Neural cell (in vitro differentiated cells): ENCODE measurements at regions not wholly inside any gene's neighbourhood (a gene's known extent, or its start where the extent isn't known, plus 50 kb on each side); places are given as distances from the start of the nearest gene placed in this dataset.

ENCODE experiments used
- H2AFZ ChIP-seq: fragments of 200-600, 300-800 bp; sonication (generic), shearing (Covaris generic); 2 replicates; pipeline ENCODE4 v1.6.0; 2014; ENCODE audit warnings: low read depth, mild to moderate bottlenecking, antibody characterized with exemption, low read length, moderate library complexity
- H3F3A ChIP-seq: fragments of 200-600 bp; shearing (Covaris generic); 2 replicates; pipeline ENCODE4 v1.6.1; 2016; ENCODE audit warnings: mild to moderate bottlenecking, moderate library complexity, mixed read lengths, antibody characterized with exemption, low read length; ENCODE audit not compliant: insufficient read depth, poor library complexity, severe bottlenecking
- H3K27ac ChIP-seq: fragments of 200-600, 300-800 bp; sonication (generic), shearing (Covaris generic); 2 replicates; pipeline ENCODE4 v1.5.1; 2014; ENCODE audit warnings: mild to moderate bottlenecking, low read length, moderate library complexity
- H3K27me3 ChIP-seq: fragments of 300-800, 200-600 bp; sonication (generic), shearing (Covaris generic); 2 replicates; pipeline ENCODE4 v1.6.0; 2014; ENCODE audit warnings: mild to moderate bottlenecking, low read depth, low read length, moderate library complexity; ENCODE audit not compliant: insufficient read depth
- H3K36me3 ChIP-seq: fragments of 300-800, 200-600 bp; sonication (generic), shearing (Covaris generic); 2 replicates; pipeline ENCODE4 v1.5.1; 2014; ENCODE audit warnings: mild to moderate bottlenecking, antibody characterized with exemption, low read length, moderate library complexity; ENCODE audit not compliant: insufficient read depth
- H3K4me2 ChIP-seq: fragments of 300-800, 200-600 bp; sonication (generic), shearing (Covaris generic); 2 replicates; pipeline ENCODE4 v1.6.0; 2014; ENCODE audit warnings: mild to moderate bottlenecking, low read length
- H3K4me3 ChIP-seq: fragments of 300-800, 200-600 bp; sonication (generic), shearing (Covaris generic); 2 replicates; pipeline ENCODE4 v1.5.1; 2014; ENCODE audit warnings: mild to moderate bottlenecking, low read length, moderate library complexity
- H3K79me2 ChIP-seq: fragments of 200-600 bp; shearing (Covaris generic); replicated peaks from 2 replicates; pipeline ENCODE4 v1.6.0; 2014; ENCODE audit warnings: mild to moderate bottlenecking, low read length, moderate library complexity; ENCODE audit not compliant: insufficient read depth
- H3K9ac ChIP-seq: fragments of 300-800, 200-600 bp; sonication (generic), shearing (Covaris generic); 2 replicates; pipeline ENCODE4 v1.6.1; 2016; ENCODE audit warnings: mild to moderate bottlenecking, low read length, mixed read lengths
- H3K9me2 ChIP-seq: fragments of 200-600 bp; shearing (Covaris generic); 2 replicates; pipeline ENCODE4 v1.6.1; 2016; ENCODE audit warnings: mild to moderate bottlenecking, low read length, mixed read lengths; ENCODE audit not compliant: insufficient read depth
- H3K9me3 ChIP-seq: fragments of 200-600, 300-800 bp; sonication (generic), shearing (Covaris generic); 2 replicates; pipeline ENCODE4 v1.6.1; 2016; ENCODE audit warnings: mild to moderate bottlenecking, mixed run types, low read length, moderate library complexity, mixed read lengths
- H4K20me1 ChIP-seq: fragments of 200-600 bp; shearing (Covaris generic); 2 replicates; pipeline ENCODE4 v1.6.1; 2016; ENCODE audit warnings: mild to moderate bottlenecking, mixed run types; ENCODE audit not compliant: insufficient read depth
- EP300 ChIP-seq: fragments of 450-650 bp; conservative IDR thresholded peaks from 2 replicates; pipeline ENCODE4 v1.6.1; 2014; ENCODE audit warnings: antibody characterized with exemption, mild to moderate bottlenecking, moderate library complexity; ENCODE audit not compliant: poor library complexity, severe bottlenecking
- EZH2 ChIP-seq: fragments of 200-600, 300-800 bp; shearing (Covaris generic), sonication (generic); IDR thresholded peaks from 2 replicates; pipeline ENCODE4 v1.6.1; 2014; ENCODE audit warnings: antibody characterized with exemption, low read length, borderline replicate concordance, mild to moderate bottlenecking; ENCODE audit not compliant: insufficient read depth, poor library complexity, severe bottlenecking
- MXI1 ChIP-seq: fragments of 450-650 bp; conservative IDR thresholded peaks from 2 replicates; pipeline ENCODE4 v1.6.1; 2014; ENCODE audit warnings: antibody characterized with exemption, mild to moderate bottlenecking; ENCODE audit not compliant: poor library complexity, severe bottlenecking
- POLR2AphosphoS5 ChIP-seq: IDR thresholded peaks from 2 replicates; pipeline ENCODE4 v1.6.1; 2012
- RAD21 ChIP-seq: fragments of 450-650 bp; conservative IDR thresholded peaks from 2 replicates; pipeline ENCODE4 v1.6.1; 2014; ENCODE audit warnings: antibody characterized with exemption, mild to moderate bottlenecking, moderate library complexity
- SMC3 ChIP-seq: fragments of 450-650 bp; conservative IDR thresholded peaks from 2 replicates; pipeline ENCODE4 v1.6.1; 2014; ENCODE audit warnings: antibody characterized with exemption, mild to moderate bottlenecking, moderate library complexity; ENCODE audit not compliant: poor library complexity
- TAF1 ChIP-seq: IDR thresholded peaks from 2 replicates; pipeline ENCODE4 v1.6.1; 2012; ENCODE audit warnings: low read depth
- TF ChIP-seq, protein P1 (sequence below): IDR thresholded peaks from 2 replicates; pipeline ENCODE4 v1.6.1; 2012; ENCODE audit warnings: borderline replicate concordance
- TF ChIP-seq, protein P2 (sequence below): fragments of 450-650 bp; IDR thresholded peaks from 2 replicates; pipeline ENCODE4 v1.5.1; 2014; ENCODE audit warnings: antibody characterized with exemption, mild to moderate bottlenecking, moderate library complexity; ENCODE audit not compliant: poor library complexity, severe bottlenecking

GRCh38 chr6:137728386-137729349 lies 138.4 kb upstream of the TNFAIP3 start:
- Histone ChIP-seq H3K27ac (peak overlapping the region; percentile 67), H3K27me3 (no peaks in the 10 kb centered on the region), H3K9me2 (no peaks in the 10 kb centered on the region), H4K20me1 (no peaks in the 10 kb centered on the region), H2AFZ (no peak overlapping the region), H3K9me3 (no peaks in the 10 kb centered on the region), H3K9ac (peak overlapping the region; percentile 29), H3K4me2 (peak overlapping the region; percentile 23), H3K4me3 (peak overlapping the region; percentile 48), H3K79me2 (no peaks in the 10 kb centered on the region), H3F3A (no peaks in the 10 kb centered on the region), H3K36me3 (no peaks in the 10 kb centered on the region)
- TF ChIP-seq POLR2AphosphoS5 (peak; percentile 63), EP300 (peak; percentile 79), TAF1 (no peak)
- TF ChIP-seq, protein P1, sequence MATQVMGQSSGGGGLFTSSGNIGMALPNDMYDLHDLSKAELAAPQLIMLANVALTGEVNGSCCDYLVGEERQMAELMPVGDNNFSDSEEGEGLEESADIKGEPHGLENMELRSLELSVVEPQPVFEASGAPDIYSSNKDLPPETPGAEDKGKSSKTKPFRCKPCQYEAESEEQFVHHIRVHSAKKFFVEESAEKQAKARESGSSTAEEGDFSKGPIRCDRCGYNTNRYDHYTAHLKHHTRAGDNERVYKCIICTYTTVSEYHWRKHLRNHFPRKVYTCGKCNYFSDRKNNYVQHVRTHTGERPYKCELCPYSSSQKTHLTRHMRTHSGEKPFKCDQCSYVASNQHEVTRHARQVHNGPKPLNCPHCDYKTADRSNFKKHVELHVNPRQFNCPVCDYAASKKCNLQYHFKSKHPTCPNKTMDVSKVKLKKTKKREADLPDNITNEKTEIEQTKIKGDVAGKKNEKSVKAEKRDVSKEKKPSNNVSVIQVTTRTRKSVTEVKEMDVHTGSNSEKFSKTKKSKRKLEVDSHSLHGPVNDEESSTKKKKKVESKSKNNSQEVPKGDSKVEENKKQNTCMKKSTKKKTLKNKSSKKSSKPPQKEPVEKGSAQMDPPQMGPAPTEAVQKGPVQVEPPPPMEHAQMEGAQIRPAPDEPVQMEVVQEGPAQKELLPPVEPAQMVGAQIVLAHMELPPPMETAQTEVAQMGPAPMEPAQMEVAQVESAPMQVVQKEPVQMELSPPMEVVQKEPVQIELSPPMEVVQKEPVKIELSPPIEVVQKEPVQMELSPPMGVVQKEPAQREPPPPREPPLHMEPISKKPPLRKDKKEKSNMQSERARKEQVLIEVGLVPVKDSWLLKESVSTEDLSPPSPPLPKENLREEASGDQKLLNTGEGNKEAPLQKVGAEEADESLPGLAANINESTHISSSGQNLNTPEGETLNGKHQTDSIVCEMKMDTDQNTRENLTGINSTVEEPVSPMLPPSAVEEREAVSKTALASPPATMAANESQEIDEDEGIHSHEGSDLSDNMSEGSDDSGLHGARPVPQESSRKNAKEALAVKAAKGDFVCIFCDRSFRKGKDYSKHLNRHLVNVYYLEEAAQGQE = peak; percentile 98

- Histone ChIP-seq H2AFZ (no peak overlapping the region), H3K9ac (no peak overlapping the region), H3K4me2 (no peak overlapping the region), H3F3A (no peaks in the 10 kb centered on the region), H3K36me3 (no peaks in the 10 kb centered on the region), H3K27ac (peak overlapping the region; percentile 67), H3K79me2 (no peaks in the 10 kb centered on the region), H4K20me1 (no peaks in the 10 kb centered on the region), H3K27me3 (no peaks in the 10 kb centered on the region), H3K9me3 (no peaks in the 10 kb centered on the region), H3K9me2 (no peaks in the 10 kb centered on the region), H3K4me3 (no peak overlapping the region)
- TF ChIP-seq POLR2AphosphoS5 = peak; percentile 58
- no peak for TF ChIP-seq EZH2
- peak; percentile 62 for TF ChIP-seq EP300
- TF ChIP-seq, protein P1 = peak; percentile 99
- TF ChIP-seq SMC3 = no peak
- no peak for TF ChIP-seq RAD21
- TF ChIP-seq MXI1 = no peak
- TF ChIP-seq TAF1 = no peak
- TF ChIP-seq, protein P2, sequence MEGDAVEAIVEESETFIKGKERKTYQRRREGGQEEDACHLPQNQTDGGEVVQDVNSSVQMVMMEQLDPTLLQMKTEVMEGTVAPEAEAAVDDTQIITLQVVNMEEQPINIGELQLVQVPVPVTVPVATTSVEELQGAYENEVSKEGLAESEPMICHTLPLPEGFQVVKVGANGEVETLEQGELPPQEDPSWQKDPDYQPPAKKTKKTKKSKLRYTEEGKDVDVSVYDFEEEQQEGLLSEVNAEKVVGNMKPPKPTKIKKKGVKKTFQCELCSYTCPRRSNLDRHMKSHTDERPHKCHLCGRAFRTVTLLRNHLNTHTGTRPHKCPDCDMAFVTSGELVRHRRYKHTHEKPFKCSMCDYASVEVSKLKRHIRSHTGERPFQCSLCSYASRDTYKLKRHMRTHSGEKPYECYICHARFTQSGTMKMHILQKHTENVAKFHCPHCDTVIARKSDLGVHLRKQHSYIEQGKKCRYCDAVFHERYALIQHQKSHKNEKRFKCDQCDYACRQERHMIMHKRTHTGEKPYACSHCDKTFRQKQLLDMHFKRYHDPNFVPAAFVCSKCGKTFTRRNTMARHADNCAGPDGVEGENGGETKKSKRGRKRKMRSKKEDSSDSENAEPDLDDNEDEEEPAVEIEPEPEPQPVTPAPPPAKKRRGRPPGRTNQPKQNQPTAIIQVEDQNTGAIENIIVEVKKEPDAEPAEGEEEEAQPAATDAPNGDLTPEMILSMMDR = no peak
Observed at GRCh38 chr6:137729866-137730629, 137.0 kb upstream of the TNFAIP3 start.
